ENCODE measurements at regions not wholly inside any gene's neighbourhood (a gene's known extent, or its start where the extent isn't known, plus 50 kb on each side); places are given as distances from the start of the nearest gene placed in this dataset.
"Not testable (repeated sequence)": the region's sequence is repeated elsewhere in the genome, so short reads cannot be mapped to it uniquely, and the experiment has no call there.

DNA sequence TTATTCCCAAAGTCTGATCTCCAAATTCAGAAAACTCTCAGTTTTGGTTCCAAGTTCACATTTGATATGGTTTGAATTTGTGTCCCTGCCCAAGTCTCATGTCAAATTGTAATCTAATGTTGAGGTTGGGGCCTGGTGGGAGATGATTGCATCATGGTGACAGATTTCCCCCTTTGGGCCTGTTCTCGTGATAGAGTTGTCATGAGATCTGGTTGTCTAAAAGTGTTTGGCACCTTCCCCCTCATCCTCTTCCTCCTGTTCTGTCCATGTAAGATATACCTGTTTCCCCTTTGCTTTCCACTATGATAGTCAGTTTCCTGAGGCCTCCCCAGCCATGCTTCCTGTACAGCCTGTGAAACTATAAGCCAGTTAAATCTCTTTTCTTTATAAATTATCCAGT is 138.6 kb downstream of the ARL4A start:
- no peak for DNase-seq (ENCODE audit: low read depth, low spot score)
- H3K27ac ChIP-seq = no peak overlapping the region

DNA sequence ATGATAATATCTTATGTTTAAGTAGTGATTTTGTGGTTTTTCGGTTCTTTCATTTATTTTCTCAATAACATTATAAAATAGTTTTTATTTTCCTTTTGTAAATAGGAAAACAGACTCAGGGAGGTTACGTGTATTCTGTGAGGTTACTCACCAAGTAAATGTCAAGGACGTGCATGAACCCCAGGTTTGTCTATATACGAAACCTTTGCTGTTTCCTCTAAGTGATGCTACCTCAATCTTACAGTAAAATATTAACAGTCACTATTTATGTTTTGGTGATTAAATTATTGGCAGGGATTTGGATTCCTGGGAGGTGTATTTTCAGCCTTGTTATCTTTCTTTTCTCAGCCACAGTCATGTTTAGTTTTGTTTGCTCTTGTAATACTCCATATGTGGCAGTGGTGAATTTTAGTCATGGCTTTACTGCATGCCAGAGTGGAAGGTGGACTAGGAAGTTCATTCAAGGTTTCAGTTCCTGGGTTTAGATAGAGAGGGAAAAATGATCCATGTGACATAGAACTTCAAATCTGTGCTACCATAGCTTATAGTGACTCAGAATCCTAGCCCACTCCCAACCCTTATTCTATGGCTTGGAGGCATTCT is 139.9 kb downstream of the ARL4A start:
- peak; percentile 51 for DNase-seq (ENCODE audit: low read depth, low spot score)
- peak overlapping the region; percentile 53 for H3K27ac ChIP-seq

DNA sequence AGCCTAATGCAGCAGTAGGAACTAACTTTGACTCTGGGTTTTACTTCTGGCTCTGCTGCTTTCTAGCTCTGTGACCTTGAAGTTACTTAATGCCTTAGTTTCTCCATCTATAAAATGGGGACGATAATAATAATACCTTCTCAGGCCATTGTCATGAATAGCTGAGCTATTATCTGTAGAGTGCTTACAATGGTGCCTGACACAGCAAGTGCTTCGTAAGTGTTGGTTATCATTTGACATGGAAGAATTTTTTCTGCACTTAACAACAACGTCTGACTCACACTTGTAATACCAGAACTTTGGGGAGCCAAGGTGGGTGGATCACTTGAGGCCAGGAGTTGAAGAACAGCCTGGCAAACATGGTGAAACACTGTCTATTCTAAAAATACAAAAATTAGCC is 140.5 kb downstream of the ARL4A start:
- peak; percentile 51 for DNase-seq (ENCODE audit: low read depth, low spot score)

DNA sequence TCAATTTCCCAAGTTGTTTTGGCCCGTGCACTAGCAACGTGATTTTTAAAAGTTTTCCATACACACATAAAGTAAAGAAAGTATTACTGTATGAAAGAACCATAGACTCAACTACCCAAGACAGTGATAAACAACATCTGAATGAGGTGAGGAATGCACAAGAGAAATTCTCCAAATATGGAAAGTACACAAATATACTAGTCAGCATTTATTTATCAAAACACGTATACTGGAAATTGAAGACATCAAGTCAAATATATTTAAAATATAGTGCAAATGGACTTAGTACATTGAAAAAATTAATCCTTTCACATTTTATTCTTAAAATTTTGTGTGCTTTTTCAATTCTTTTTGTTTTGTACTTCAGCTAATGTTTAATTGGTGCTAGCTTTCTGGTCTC is 143.6 kb downstream of the ARL4A start:
- H3K27ac ChIP-seq = no peak overlapping the region
- DNase-seq (ENCODE audit: low read depth, low spot score) = no peak

More for the DNA sequence above, 140.5 kb downstream of the ARL4A start:
- H3K27ac ChIP-seq = peak overlapping the region; percentile 53

DNA sequence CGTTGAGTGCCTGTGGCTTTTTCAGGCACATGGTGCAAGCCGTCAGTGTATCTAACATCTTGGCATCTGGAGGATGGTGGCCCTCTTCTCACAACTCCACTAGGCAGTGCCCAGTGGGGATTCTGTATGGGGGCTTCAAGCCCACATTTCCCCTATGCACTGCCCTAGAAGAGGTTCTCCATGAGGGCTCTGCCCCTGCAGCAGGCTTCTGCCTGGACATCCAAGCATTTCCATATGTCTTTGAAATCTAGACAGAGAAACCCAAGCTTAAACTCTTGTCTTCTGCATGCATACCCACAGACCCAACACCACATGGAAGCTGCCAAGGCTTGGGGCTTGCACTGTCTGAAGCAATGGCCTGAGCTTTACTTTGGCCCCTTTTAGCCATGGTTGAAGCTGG is 146.4 kb downstream of the ARL4A start:
- no peak overlapping the region for H3K27ac ChIP-seq

DNA sequence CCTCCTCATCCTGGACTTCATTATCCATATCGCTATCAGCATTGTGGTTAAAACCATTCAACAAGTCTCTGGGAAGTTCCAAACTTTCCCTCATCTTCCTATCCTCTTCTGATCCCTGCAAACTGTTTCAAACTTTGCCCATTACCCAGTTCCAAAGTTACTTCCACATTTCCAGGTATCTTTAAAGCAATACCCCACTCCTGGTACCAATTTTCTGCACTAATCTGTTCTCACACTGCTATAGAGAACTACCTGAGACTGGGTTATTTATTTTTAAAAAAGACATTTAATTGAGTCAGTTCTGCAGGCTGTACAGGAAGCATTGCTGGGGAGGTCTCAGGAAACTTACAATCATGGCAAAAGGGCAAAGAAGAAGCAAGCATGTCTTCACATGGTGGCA is 147.3 kb downstream of the ARL4A start:
- no peak for DNase-seq (ENCODE audit: low read depth, low spot score)

More for the DNA sequence above, 146.4 kb downstream of the ARL4A start:
- DNase-seq (ENCODE audit: low read depth, low spot score) = no peak

DNA sequence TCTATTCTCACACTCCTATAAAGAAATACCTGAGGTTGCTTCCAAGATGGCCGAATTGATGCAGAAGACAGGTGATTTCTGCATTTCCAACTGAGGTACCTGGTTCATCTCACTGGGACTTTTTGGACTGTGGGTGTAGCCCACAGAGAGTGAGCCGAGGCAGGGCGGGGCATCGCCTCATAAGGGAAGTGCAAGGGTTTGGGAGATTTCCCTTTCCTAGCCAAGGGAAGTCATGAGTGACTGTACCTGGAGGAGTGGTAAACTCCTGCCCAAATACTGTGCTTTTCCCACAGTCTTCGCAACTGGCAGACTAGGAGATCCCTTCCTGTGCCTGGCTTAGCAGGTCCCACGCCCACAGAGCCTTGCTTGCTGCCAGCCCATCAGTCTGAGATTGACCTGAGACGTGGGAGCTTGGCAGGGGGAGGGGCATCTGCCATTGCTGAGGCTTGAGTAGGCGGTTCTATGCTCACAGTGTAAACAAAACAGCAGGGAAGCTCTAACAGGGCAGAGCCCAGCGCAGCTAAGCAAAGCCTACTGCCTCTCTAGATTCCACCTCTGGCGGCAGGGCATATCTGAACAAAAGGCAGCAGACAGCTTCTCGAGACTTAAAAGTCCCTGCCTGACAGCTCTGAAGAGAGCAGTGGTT is 152.2 kb downstream of the ARL4A start:
- no peak overlapping the region for H3K27ac ChIP-seq
- no peak for DNase-seq (ENCODE audit: low read depth, low spot score)

More for the DNA sequence above, 147.3 kb downstream of the ARL4A start:
- no peak overlapping the region for H3K27ac ChIP-seq

DNA sequence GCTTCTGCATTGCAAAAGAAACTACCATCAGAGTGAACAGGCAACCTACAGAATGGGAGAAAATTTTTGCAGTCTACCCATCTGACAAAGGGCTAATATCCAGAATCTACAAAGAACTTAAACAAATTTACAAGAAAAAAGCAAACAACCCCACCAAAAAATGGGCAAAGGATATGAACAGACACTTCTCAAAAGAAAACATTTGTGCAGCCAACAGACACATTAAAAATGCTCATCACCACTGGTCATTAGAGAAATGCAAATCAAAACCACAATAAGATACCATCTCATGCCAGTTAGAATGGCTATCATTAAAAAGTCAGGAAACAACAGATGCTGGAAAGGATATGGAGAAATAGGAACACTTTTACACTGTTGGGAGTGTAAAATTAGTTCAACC is 157.3 kb downstream of the ARL4A start:
- DNase-seq (ENCODE audit: low read depth, low spot score); H3K27ac ChIP-seq: not testable (repeated sequence)

DNA sequence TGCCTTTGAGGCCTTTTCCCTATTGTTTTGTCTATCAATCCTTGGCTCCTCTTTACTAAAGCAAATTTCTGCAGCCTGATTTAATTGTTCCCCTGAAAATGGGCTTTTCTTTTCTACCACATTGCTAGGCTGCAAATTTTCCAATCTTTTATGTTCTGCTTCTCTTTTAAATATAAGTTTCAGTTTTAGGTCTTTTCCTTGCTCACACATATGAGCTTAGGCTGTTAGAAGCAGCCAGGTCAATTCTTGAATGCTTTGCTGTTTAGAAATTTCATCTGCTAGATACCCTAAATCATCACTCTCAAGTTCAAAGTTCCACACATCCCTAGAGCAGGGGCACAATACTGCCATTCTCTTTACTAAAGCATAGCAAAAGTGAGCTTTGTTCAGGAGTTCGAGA is 159.6 kb downstream of the ARL4A start:
- H3K27ac ChIP-seq = no peak overlapping the region
- DNase-seq (ENCODE audit: low read depth, low spot score) = no peak

DNA sequence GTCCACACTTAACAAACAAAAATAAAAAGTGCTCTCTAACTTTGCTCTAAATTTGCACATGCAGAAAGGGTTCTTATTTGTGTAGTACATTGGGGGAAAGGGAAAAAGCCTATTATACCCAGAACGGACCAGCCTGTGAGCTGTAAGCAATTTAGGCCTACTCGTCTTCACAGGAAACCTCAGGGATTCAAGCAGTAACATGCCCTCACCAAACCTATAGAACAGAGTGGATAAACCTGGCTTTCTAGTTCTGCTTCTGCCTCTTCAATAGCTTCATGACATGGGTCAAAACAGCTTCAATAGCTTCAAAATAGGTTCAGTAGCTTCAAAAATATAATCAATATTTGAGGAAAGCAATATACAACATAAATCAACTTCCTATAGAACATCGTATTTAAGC is 163.7 kb downstream of the ARL4A start:
- peak overlapping the region; percentile 18 for H3K27ac ChIP-seq
- DNase-seq (ENCODE audit: low read depth, low spot score) = peak; percentile 51

DNA sequence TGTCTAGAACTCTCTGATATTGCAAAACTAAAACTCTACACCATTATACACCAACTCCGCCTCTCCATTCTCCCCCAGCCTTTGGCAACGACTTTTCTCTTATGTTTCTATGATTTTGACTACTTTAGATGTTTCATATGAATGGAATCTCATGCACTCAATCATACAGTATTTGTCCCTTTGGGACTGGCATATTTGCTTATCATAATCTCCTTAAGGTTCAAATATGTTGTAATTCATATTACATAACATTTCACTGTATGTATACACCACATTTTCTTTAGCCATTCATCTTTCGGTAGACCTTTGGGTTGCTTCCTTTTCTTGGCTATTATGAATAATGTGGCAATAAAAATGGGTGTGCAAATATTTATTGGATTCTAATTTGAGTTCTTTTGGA is 164.4 kb downstream of the ARL4A start:
- no peak for DNase-seq (ENCODE audit: low read depth, low spot score)
- peak overlapping the region; percentile 18 for H3K27ac ChIP-seq

DNA sequence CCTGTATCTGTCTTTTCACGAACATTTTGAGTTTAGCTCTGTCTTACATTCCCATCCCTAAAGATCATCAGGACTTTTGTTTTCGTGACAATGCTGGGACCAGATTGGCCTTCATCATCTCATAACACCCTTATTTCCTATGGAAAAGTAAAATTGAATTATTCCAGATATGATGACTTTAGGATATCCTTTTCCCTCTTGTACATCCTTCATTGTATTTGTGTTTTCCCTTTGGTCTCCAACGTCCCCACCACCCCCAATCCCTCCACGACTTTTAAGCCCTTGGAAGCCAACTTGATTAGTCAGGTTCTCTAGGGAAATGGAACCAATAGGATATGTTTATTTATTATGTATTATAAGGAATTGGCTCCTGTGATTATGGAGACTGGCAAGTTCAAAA is 167.6 kb downstream of the ARL4A start:
- DNase-seq (ENCODE audit: low read depth, low spot score) = no peak
- no peak overlapping the region for H3K27ac ChIP-seq

DNA sequence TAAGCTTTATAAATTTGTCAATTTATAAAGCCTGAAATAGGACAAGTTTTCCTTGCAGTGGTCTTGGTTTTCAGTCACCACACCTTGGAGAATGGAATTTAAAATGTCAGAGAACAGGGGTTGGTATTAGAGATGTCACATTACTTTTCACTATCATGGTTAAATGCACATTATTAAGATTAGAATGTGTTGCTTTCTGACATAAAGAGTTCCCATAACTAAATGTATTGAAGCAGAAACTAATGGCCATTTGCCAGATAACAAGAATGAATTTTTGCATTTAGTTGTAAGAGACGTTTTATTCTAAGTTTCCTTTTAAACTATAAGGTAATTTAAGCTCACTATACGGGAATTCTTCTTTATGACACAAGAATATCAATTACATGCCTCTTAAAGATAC is 172.3 kb downstream of the ARL4A start:
- no peak for DNase-seq (ENCODE audit: low read depth, low spot score)
- no peak overlapping the region for H3K27ac ChIP-seq

DNA sequence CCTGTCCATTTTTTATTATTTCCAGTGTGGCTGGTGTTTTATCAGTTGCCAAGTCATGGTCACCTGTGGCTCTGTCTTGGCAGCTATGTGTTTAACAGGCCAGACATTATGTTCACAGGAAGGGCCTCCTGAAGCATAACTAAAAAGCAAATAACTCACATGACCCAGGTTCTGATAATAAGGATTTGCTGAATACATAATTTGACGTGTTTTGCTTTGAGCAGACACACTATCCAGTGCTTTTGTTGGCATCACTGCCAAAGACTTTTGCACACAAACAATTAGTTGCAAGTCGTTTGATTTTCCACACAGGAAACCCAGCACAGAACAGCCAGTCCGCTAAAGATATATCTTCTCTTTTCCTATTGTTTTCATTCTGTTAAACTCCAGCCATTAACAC is 173.6 kb downstream of the ARL4A start:
- DNase-seq (ENCODE audit: low read depth, low spot score) = no peak
- H3K27ac ChIP-seq = no peak overlapping the region

DNA sequence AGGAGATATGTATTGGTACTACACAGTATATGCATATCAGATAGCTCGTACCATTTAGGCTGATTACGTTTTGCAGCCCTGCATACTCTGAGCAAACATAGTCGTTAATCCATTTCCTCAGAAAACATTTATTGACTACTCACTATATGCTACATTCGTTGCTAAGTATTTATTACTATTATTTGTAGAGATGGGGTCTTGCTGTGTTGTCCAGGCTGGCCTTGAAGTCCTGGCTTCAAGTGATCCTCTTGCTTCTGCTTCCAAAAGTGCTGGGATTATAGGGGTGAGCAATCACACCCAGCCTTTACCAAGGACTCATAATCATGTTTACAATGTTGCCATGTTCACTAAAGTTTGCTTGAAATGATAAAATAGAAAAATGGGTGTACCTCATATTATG is 174.7 kb downstream of the ARL4A start:
- no peak for DNase-seq (ENCODE audit: low read depth, low spot score)
- H3K27ac ChIP-seq = no peak overlapping the region

DNA sequence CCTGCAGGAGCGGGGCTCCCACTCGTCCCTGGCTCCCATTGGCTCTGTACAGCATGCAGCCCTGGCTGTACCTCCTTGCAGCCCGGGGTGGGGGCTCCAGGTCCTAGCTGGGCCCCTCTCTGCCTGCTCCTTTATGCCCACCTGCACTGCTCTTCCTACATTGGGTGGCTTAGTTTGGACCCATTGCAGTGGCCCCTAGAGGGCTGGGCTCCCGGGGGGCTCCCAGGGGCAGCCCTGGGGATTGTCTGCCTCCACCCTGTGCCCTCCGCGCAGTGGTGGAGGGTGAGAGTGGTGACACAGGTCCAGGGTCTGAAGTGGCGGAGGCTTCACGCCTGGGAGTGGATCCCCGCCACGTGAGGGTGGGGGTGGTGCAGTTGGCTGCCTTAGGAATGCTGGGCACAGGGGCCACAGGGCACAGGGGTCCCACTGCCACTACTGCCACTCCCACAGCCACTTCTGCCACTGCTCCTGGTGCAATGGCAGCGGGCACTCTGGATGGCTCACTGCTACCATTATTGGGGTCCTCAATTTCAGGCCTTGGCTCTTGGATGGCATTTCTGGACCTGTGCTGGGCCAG is 177.1 kb downstream of the ARL4A start:
- no peak for DNase-seq (ENCODE audit: low read depth, low spot score)
- H3K27ac ChIP-seq = no peak overlapping the region

DNA sequence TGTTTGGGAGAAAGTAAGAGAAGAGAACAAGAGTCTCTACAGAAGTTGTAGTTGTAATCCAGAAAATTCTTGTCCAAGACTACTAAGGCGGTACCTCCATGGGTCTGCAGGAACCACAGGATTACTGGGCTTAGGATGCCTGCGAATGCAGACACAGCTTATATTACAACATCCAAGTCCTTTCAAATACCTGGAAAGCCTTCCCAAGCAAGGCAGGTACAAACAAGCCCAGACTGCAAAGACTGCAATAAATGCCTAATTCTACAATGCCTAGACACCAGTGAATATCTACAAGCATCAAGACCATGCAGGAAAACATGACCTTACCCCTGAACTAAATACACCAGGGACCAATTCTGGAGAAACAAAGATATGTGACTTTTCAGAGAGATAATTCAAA is 178.2 kb downstream of the ARL4A start:
- DNase-seq (ENCODE audit: low read depth, low spot score) = no peak
- no peak overlapping the region for H3K27ac ChIP-seq

DNA sequence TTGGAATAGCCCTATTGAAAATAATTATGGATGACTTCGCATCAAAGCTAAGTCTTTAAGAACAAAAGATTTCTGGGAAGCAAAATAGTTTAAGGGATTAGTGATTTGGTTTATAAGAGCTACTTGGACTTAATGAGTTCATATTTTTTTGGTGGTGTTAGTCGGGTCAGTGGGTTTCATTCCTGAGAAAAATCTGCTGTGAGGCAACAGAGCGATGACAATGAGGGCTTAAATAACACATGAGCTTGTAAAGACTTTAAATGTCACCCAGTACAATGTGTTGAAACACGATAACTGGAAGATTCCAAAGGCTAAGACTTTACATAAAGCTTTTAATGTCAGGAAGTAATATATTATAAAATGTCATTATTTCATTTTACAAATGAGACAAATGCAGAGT is 178.8 kb downstream of the ARL4A start:
- H3K27ac ChIP-seq = no peak overlapping the region
- DNase-seq (ENCODE audit: low read depth, low spot score) = no peak

DNA sequence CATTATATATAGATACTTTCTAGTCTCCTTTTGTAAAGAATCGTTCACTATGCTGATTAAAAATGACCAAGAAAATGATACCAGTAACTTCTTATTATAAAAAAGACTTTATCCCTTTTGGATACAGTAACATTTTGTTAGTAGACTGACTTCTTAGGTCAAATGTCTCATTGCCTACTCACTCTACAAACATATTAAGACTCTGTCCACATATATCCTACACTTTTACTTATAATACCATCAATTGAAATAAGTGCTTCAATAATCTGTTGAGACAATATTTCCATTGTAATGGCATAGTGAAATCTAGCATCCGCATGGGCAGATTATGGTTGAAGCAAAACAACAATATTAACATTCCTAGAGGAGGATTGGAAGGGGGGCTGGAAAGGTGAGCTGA is 180.6 kb downstream of the ARL4A start:
- H3K27ac ChIP-seq = no peak overlapping the region
- DNase-seq (ENCODE audit: low read depth, low spot score) = no peak

DNA sequence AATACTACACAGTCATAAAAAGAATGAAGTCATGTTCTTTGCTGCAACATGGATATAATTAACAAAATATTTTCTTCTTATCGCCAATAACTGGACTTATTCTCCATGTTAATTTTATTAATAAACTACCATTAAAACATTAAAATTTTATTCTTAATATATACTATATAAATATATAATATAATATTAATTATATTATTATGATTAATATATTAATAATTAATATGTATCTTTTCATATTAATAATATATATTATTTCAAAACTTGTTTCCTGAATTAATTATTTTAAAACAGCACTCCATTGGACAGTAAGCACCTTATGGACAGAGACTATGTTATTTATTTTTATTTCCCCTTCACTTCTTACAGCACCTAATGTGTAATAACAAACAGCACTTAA is 182.8 kb downstream of the ARL4A start:
- H3K27ac ChIP-seq = no peak overlapping the region
- DNase-seq (ENCODE audit: low read depth, low spot score) = no peak

DNA sequence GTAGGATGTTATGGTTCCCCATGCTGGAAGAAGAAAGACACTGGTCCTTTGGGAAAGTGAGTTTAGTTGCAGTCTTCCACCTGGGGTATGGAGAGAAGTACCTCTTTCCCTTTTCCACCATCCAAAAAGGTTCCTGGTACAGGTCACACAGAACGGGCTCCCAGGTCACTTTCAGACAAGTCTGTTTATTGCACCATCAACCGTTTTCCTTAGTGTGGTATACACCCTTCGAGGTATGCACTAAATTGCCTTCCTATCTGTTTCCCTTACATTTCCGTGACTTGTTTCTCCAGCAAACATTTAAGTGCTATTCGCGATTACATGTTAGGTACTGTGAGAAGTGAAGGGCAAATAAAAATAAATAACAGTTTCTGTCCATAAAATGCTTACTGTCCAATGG is 185.1 kb downstream of the ARL4A start:
- no peak overlapping the region for H3K27ac ChIP-seq
- DNase-seq (ENCODE audit: low read depth, low spot score) = no peak

DNA sequence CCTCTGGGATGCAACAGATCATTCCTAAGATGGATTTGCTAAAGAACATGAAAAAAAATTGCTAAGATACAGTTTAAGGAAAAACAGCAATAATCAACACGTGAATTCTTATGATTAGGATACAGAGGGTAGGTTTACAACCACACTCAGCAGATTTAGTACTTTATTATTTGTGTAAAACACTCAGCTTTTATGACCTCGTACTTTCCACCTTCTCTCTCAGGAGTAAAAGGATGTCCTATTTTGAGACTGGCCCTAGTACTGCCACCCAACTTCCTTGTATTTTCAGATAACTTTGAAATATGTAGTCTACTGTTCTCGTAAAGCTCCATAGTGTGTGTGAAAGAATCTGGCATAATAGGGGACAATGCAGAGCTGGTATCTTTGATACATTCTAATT is 186.1 kb downstream of the ARL4A start:
- no peak for DNase-seq (ENCODE audit: low read depth, low spot score)
- no peak overlapping the region for H3K27ac ChIP-seq
